NCI-H1436 treated with DMSO at 0.1 percent for 48 hours (cell line): ENCODE measurements at regions not wholly inside any gene's neighbourhood (a gene's known extent, or its start where the extent isn't known, plus 50 kb on each side); places are given as distances from the start of the nearest gene placed in this dataset.

ENCODE experiments used
- DNase-seq: peaks from one replicate; lab custom pipeline; 2025; lab: John Stamatoyannopoulos, UW

DNA sequence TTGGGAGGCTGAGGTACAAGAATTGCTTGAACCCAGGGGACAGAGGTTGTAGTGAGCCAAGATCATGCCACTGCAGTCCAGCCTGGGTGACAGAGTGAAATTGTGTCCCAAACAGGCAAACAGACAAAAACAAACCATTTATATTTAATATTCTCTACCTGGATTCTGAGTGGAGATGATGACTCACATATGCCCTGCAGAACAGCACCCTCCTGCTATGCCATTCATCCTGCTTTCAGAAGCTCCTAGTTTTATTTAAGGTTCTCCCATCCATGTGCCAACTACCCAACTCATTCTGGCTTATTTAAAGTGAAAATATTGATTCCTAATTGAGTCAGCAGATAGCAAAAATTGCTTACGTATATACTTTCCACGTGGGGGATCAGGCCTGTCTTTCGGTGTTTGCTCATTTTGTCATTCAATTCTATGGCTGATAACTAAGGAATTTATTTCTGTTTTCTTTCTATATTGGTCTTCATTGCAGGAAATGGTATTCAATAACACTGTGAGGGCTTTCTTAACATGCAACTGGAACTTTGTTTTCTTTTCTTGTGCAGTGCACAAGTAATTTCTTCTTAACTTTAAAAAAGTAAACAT is 459.1 kb upstream of the JAG1 start:
- no peak for DNase-seq

DNA sequence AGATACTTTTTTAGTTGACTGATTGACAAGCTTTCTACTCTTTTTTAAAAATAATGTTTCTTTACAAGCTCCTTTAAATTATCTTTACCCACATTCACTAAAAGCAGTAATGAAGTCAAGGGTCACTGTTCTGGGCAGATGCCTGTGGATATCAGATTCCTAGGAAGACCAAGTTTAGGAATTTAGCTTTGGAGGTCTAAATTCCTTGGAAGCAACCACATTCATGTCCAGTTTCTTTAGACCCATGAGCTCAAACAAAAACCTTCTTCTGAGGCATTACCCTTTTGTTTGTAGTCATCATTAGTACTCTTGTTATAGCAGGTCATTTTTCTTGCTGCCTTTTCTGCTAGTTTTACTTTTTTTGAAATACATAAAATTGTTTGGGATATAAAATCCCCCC is 462.9 kb upstream of the JAG1 start:
- DNase-seq = no peak

GRCh38 chr20:11137688-11138087 is 463.9 kb upstream of the JAG1 start:
- no peak for DNase-seq

DNA sequence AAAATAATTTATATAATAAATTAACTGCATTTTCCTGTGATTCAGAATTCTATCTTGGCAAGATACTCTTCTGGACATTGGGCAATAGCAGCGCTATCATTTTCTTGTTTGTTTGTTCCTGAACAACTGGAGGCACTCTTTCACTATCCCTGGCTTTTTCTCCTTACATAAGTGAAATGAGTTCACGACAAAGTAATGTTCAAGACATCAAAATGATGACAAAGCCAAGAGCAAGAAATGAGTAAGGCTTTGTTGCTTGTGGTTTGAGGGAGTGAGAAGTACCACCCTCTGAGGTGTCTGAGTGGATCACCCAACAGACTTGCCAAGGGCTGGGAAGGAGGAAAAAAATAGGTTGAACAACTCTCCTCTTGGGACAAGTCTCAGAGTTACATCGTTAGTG is 466.6 kb upstream of the JAG1 start:
- no peak for DNase-seq

GRCh38 chr20:11143481-11143880 is 469.7 kb upstream of the JAG1 start:
- DNase-seq = no peak

GRCh38 chr20:11144114-11144950 is 470.5 kb upstream of the JAG1 start:
- no peak for DNase-seq

DNA sequence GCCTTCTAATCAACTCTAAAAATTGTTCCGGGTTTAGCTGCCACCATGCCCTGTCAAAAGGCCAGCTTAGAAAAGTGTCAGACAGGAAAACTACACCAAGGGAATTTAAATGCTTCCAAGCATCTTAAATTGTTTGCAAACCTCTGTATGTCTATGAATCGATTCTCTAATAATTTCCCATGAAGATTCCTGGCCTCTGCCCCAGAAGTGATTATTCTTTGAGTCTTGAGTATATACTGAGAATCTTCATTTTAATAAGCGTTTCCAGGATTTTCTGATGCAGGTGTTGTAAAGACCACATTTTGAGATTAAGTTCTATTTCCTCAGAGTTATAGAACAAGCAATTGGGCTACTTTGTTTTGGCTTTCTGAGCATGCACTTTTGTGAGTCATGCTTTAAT is 471.8 kb upstream of the JAG1 start:
- DNase-seq = no peak

DNA sequence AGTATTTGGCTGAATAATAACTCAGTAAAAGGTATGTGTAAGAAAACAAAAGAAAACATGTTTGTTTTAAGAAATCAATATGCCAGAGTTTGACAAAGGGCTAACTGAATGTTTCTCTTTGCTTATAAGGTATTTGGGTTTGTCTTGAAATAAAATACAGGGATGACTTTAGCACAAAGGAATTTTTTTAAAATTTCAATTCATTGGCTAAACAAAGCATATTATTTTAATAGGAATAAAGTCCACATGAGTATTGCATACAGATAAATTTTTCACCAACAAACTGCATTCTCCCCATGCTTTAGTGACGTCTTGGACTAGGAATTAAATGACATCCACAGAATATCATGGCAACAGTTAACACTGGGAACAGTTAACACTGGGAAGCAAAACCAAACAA is 480.0 kb upstream of the JAG1 start:
- no peak for DNase-seq

- no peak for DNase-seq
These were observed 481.5 kb upstream of the JAG1 start for GRCh38 chr20:11155156-11155756.

GRCh38 chr20:11156922-11157321 is 483.1 kb upstream of the JAG1 start:
- no peak for DNase-seq

DNA sequence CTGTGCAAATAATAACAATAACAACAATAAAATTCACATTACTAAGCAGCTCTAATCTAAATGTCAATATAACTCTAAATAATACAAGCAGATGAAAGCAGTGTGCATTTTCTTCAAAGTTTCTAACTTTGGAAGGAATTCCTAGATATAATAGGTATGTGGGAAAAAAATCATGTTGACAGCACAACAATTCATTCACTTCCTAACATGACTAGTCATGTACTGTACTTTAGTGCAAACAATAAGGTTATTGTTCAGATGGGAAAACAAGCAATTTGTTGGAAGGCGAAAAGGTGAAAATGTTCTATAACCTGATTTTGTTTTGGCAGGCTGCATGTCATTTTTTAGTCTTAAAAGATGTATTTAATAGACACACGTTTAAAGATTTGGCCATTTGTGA is 484.3 kb upstream of the JAG1 start:
- DNase-seq = no peak

- DNase-seq = no peak
These were observed 484.8 kb upstream of the JAG1 start for GRCh38 chr20:11158589-11158988.

DNA sequence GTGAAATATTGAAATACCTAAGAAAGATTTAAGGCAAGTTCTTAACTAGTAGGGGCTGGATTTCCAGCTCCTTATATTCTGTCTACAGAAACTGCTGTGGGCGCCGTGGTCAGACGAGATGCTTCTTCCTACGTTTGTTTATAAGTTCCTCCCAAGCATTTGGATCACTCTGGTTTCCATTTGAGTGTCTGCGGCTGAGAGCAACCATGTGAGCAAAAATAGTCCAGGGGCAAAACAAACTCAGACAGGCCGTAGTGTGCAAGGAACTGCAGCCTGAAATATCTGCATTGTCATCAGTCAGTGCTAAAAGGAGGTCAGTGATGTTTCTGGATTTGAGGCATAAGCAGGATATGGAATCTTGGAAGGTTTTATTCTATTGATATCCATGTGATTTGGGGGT is 485.9 kb upstream of the JAG1 start:
- DNase-seq = no peak

DNA sequence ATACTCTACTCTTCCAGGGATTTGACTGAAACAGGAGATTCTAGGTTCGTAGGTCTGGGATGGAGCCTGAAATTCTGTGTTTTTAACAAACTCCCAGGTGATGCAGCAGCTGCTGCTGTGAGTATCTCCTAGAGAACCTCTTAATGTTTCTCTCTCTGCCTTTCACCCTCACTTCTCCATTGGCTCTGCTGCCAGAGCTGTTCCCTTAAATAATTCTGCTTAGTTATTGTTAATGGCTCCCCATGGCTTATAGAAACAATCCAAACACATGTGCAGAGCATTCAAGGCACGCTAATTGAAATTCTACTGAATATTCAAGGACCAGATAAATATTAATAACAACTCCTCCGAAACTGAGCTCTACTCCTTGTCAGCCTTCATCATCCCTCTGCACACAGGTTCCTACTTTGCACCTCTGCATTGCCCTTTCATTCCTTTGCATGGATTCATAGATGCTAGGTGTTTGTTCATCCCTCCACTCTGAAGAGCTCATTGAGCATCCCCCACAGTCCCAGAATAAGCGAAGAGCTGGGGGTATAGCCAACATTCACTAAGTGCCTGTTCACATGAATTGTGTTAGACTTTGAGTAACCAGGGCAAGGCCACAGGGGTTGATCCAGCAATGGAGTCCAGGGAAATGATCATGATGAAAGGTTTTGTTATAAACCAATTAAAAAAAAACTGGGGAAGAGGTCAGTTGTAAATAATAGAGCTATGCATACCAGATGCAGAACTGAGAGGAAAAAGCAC is 488.4 kb upstream of the JAG1 start:
- DNase-seq = no peak

DNA sequence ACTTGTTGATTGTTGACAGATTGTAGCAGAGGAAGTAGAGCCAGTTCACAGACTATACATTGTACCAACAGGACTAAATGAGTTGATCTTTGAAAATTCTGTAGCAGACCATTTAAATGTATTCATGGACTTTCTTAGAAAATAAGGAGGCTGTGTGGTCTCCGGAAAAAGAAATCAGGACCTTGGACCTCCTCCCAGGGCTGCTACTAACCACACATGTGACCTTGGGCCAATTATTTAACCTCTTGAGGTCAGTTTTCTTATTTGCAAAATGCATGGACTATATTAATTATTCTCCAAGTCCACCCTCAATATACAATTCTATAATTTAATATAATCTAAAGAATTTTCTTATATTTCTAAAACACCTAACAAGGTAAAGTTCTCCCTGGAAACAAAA is 492.0 kb upstream of the JAG1 start:
- no peak for DNase-seq

DNA sequence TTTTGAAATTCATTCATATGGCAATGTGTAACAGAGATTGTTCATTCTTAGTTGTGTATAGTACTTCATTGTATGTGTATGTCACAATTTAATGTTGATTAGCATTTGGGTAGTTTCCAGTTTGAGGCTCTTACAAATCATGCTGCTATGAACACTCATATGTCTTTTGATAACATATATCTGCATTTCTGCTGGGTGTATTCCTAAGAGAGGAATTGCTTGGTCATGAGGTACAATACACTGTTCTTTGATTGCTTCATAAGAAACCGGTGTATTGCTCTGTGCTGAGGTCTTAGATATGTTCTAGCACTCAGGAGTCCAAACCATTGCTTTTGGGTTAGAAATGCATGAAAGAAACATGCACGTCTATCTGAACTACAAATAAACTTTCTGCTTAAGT is 492.9 kb upstream of the JAG1 start:
- DNase-seq = no peak

DNA sequence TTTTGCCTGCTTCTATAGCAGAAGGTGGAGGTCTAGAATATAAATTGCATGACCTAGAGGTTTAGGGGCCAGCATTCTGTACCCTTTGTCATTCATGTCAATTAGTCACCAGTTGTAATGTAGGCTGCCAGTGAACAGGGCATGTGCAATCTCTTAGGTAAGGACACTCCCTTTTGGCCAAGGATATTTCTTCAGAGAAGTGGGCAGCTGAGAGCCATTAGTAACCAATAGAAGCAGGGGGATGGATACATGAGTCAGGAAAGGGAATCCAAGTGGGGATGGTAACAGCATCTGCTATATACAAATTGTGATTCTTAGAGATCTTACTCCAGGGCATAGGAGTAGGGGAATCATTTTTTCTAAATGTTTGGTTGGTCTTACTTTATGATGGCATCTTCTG is 494.2 kb upstream of the JAG1 start:
- DNase-seq = no peak

DNA sequence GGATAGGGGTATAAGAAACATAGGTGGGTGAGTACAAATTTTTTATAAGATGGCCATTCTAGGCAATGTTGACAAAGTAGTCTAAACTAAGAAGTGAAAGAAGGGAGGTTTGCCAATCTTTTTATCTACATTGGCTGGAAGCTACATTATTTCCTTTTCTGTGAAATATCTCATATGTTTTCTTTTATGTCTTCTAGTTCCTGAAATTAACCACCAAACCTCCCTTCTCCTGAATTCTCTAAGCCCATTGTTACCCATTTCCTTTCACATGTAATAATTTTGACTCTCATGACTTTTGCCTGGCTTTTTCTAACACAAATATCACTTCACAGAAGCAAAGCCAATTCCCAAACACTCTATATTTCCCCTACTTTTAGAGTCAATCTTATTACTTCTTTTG is 496.2 kb upstream of the JAG1 start:
- DNase-seq = no peak

GRCh38 chr20:11170565-11170964 is 496.8 kb upstream of the JAG1 start:
- no peak for DNase-seq

DNA sequence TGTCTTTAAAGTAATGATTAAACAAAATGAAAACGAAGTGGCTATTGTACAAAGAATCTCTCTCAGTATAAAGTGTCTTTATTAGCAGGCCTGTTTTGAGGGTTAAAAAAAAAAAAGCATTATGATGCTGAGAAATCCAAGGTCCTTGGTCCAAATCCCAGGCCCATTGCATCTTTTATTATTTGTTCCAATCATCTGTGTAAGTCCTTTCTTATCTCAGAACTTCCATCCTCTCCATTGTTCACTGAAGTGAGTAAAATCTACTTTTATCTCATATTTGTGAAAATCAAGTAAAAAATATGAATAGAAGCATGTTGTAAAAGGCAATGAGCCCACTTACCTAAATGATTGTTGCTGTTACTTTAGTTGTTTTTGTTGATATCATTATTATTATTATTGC is 499.1 kb upstream of the JAG1 start:
- no peak for DNase-seq

DNA sequence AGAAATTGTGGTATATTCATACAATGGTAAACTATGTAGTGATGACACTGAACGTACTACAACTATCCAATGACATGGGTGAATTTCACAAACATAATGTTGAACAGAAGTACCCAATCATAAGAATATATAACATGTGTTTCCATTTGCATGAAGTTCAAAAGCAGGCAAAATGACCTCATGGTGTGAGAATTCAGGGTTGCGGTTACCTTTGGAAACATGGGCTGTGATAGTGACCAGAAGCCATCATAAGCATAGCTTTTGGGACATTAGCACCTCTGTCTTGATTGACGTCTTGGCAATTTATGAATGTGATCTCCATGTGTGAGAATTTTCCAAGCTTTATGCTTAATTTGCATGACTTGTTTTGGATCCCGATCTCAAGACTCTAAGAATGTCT is 500.1 kb upstream of the JAG1 start:
- DNase-seq = no peak

DNA sequence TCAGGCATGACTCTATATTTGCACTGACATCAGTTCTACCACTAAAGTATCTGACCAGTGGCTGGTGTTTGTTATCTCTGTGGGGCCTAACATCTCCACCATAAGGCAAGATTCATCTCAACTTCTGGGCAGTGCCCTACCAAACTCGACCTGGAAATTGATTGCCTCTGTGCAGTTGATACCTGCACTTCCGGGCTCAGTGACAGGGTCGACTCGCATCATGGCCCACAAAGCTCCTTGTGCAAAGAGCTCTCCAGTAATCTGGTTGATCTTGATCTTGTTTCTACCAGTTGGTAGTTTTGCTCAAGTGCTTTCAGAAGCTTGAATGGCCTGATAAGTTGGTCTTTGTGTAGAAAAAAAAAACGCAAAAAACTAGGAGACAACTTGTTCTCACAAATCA is 501.1 kb upstream of the JAG1 start:
- DNase-seq = no peak

DNA sequence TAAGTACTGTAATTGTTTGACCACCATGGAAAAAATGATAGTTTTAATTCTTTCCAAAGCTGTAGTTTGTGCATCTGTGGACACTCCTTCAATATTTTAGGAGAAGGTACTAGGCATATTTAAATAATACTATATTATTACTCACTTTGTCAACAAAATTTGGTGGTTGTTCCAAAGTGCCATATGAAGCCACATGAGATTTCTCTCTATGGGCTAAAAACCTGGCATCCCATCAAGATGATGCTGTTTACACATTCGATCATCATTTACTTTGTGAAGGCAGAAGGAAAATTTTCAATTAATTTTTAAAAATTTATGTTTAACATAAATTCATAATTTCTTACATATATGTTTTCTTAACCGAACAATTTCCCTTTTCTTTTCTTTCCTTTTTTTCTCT is 502.6 kb upstream of the JAG1 start:
- DNase-seq = no peak
